GM21367 (cell line): ENCODE measurements at regions not wholly inside any gene's neighbourhood (a gene's known extent, or its start where the extent isn't known, plus 50 kb on each side); places are given as distances from the start of the nearest gene placed in this dataset.
"Not testable (repeated sequence)": the region's sequence is repeated elsewhere in the genome, so short reads cannot be mapped to it uniquely, and the experiment has no call there.

ENCODE experiments used
- ATAC-seq: cut with Tn5 transposase; IDR thresholded peaks from one replicate; pipeline ENCODE4 v1.9.1; 2021; ENCODE audit not compliant: unreplicated experiment

- ATAC-seq: no peak
Measured at GRCh38 chr4:27629532-27630225, 769.0 kb downstream of the STIM2 start.

- ATAC-seq: no peak
Measured at GRCh38 chr4:27635936-27636913, 775.6 kb downstream of the STIM2 start.

- no peak for ATAC-seq
Measured at GRCh38 chr4:27638163-27638915, 777.7 kb downstream of the STIM2 start.

DNA sequence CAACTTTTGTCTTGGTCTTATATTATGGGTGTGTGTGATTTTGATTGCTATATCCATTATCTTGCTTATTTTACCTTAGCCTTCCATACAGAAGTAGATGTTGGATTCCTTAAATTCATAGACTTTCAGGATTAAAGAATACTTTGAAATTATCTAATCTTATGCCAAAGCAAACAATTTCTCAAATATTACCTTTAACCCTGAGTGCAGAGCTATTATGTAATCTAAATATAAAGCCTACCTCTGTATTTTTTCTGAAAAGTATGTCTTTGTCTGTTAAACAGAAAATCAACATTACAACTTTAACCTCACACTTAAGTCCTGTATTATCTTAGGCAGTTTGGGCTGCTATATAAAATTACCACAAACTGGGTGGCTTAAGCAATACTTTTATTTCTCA, 782.5 kb downstream of the STIM2 start:
- ATAC-seq: no peak

DNA sequence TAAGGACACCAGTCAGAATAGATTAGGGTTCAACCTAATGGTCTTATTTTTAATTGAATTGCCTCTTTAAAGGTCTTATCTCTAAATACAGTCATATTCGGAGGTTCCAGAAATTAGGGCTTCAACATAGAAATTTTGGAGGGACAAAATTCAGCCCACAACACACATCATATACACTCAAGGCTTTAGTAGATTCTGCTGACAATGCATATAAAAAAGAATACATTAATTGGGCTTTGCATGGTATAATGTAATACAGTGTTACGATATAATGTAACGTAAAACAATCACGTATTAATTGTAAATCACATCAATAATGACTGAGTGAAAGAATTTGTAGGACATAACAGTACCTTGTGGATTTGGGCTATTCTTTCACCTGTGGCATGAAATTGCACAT, 787.8 kb downstream of the STIM2 start:
- ATAC-seq: no peak

DNA sequence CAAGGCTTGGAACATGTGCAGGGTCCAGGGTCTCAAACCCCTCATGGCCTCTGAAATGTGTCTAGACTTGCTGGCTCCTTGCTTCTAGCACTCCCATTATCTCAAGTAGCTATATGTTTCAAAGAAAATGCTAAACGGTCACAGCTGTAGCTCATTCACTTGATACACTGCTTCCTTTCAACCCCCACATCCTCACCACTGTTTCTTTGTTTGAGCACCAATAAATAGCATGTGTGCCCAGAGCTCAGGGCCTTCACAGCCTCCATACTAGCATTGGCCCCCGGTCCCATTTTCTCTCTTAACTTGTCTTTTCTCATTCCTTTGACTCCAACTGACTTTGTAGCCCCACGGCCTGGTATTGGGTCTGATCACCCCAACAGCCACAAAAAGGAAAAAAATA, 801.8 kb downstream of the STIM2 start:
- no peak for ATAC-seq

GRCh38 chr4:27666943-27667342, 806.3 kb downstream of the STIM2 start:
- ATAC-seq: no peak

GRCh38 chr4:27668001-27668400, 807.4 kb downstream of the STIM2 start:
- no peak for ATAC-seq

DNA sequence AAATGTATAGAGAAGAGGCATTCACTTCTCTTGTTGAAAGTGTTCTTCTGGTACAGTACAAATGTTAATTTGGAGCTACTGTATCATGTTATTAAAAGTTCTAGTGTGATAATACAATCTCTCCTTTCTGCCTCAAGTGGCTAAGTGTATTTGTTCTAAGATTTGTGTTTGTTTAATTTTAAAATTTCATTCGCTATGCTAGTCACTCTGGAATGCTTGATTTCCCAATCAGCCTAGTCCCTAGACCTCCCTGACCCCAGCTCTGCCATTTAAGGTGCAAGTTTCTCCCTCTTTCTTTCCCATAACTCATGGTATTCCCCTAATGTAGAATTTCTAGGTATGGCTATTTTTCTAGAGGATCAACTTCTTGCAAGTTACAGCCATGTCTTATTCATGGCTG, 817.4 kb downstream of the STIM2 start:
- no peak for ATAC-seq

DNA sequence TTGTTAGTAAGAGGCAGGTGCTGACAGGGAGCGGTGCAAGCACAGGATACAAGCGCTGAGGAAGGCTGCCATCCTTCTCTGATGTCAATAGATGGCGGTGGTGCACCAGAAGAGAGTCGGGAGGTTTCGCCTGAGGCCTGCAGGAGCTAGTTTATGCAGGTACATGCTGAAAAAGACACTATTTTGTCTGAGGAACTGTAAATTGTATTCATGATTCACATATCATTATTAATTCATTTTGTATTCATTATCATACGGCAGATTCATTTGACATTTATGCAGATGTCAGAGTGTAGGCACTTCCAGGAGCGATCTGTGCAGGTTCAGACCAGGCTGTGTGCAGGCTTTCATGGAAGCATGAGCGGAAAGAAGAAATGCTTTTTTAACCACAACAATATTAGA, 824.0 kb downstream of the STIM2 start:
- ATAC-seq: peak; percentile 97

- ATAC-seq: no peak
Measured at GRCh38 chr4:27685091-27685490, 824.5 kb downstream of the STIM2 start.

DNA sequence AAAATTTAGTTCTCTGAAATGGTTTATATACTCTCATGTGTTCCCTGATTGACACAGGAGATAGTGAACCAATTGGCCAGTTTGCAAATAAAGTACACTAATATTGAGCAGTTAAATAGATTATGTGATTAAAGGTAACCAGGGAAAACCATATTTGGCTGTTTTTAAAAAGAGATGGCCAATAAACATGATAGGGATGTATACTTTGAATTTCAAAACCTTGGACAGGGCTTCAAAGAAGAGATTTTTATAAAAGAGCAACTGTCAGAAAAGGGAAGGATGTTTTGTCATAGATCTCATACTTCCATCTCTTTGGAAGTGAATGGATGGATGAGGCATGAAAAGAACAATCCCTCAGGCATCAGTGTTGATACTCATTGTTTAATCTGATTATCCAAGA, 825.3 kb downstream of the STIM2 start:
- ATAC-seq: no peak

DNA sequence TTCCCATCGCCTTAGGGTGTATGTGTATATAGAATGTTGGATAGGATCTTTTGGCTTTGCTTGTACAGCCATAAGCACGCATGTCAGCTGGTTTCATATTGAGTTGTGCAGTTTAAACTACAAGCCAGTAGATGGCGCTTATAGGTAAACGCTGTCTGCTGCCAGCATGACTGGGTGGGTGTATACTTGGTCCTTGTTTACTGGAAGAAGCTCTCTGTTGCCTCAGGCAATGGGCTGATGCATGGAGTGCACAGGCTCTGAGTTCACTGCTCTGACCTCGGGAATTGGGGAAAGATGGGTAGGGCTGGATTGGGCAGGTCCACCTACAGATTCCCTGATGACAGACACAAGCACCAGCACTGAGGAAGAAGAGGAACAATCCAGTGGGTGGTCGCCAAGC, 831.5 kb downstream of the STIM2 start:
- peak; percentile 95 for ATAC-seq

DNA sequence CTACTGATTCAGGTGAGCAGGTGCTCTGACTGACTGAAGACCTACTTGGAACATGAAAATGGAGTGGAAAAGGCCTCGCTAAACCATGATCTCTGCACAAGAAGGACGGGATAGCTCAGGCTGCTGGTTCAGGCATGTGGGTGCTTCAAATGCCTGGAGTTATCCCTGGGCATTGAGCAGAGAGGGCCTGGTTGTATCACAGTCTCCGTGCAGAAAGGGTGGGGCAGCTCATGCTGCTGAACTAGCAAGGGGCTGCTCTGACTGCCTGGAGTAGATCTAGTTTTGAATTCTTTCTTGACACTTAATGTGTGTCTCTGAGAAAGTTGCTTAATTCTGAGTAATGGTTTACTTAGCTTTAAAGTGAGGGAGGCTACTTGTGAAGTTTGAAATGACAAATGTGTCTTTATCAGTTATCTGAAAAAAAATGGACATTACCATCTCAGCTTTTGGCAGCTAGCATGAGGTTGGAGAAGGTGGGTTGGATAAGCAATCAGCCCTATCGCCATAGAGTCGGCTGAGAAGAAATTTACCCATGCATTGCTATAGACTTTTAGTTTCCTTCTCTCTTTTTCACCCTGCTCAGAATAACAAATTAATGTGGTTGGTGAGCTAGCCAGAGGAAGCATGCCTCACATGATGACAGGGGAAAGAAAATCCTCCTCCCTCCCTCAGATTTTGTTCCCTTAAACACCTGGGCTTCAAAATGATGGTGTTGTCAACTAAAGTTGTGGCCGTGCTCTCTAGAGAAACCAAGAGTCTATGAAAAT, 832.4 kb downstream of the STIM2 start:
- ATAC-seq: no peak

- ATAC-seq: not testable (repeated sequence)
Measured at GRCh38 chr4:27696257-27696656, 835.6 kb downstream of the STIM2 start.

DNA sequence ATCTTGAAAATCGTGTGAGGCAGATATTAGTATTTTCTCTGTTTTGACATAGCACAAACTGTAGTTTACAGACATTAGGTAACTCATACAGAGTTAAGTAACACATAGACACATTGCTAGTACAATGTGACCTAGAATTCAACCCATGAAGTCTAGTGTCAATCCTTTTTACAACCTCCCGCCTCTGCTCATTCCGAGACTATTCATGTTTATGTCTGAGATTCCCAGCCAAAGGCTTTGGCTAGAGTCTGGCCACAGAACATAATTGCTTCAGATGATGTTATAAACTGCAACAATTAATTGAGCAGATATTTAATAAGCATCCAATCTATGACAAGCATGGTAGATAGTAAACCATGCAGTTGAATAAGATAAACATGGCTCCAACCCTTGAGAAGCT, 841.0 kb downstream of the STIM2 start:
- ATAC-seq: no peak

DNA sequence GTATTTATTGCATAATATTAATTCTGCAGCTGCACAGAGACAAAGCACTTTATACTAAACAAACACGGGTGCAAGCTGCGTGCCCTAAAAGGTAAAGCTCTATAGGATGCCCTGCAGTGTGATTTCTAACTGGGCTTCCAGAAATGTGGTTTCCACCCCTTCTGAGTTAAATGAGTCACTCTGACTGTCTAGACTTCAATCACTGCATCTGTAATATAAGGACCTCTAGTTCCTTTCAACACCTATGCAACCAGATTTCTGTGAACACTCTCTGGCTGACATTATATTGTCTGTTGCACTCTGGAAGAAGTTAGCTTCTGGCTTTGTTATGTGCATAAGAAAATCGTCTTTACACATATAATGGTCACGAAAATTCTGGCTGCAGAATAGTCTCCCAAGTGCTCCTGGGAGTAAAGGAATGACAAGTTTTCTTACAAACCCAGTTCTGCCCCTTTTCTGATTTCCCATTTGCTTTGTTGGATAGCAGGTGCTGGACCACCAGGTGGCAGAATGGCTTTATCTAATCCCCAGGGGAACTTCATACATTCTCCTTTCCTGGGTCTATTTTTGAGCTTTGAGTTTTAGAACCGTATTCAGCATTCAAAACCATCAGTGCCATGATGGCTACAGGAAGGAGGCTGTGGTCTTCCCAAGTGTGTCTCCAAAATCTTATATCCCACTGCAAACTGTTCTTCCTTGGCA, 842.2 kb downstream of the STIM2 start:
- no peak for ATAC-seq

DNA sequence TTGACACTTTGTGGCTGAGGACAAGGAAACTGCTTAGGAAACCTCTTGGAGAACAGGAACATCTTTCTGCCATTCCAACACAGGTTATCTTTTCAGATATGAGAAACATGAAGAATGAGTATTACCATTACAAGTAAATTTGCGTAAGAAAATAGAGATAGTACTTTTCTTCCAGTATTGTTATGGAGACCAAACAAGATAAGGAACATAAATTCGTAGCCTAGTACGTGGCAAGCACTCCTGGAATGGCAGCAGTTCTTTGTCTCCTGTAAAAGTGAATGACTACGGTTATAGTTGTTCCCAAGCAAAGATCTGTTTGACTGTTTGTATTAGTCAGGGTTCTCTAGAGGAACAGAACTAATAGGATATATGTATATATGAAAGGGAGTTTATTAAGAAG, 843.1 kb downstream of the STIM2 start:
- ATAC-seq: no peak

- ATAC-seq: no peak
Measured at GRCh38 chr4:27711041-27711440, 850.4 kb downstream of the STIM2 start.

DNA sequence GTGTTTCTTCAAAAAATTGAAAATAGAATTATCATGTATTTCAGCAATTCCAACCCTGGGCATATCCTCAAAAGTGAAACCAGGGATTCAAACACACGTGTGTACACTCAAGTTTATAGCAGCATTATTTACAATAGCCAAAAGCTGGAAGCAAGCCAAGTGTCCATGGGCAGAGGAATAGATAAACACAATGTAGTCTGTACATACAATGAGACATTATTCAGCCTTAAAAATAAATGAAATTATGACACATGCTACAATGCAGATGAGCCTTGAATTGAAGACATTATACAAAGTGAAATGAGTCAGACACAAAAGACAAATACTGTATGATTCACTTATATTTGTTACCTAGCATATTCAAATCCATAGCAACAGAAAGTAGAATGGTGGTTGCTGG, 853.4 kb downstream of the STIM2 start:
- ATAC-seq: no peak
